ENCODE measurements at regions not wholly inside any gene's neighbourhood (a gene's known extent, or its start where the extent isn't known, plus 50 kb on each side); places are given as distances from the start of the nearest gene placed in this dataset.

- H3K36me3 ChIP-seq, result no peaks in the 10 kb centered on the region
- H3K27me3 ChIP-seq (replicated peaks in 1 of 7), result no peaks in the 10 kb centered on the region
- 70 to 89% (median 85%) methylated on average over 10 to 19 of the region's 19 CpGs for WGBS, 5 donors
- DNase-seq, result no peak
- intact Hi-C loops (cut with DNase I; ENCODE audit: low total_unique reads), result loop anchor here (10.0 kb wide), 1 partner anchor 703 kb away; no protein-coding TSS in a partner anchor
- peaks cover 0 to 6% (median 0%) of the 10 kb centered on the region in 8 donors for H3K9me3 ChIP-seq
- no peak overlapping the region for H3K27ac ChIP-seq
- H3K4me3 ChIP-seq, result no peak overlapping the region
- H3K4me1 ChIP-seq, result peaks cover 0 to 8% (median 2%) of the 10 kb centered on the region in 6 donors
- TF ChIP-seq POLR2AphosphoS5 (IDR thresholded peaks at IDR 0.05) (no peak), CTCF (IDR thresholded peaks at IDR 0.05 in 8 of 11, conservative IDR thresholded peaks at IDR 0.05 in 3 of 11) (no peak), POLR2A (IDR thresholded peaks at IDR 0.05) (no peak)
These were observed 52.6 kb upstream of the RUFY1 start for GRCh38 chr5:179497636-179498340.

- H3K36me3 ChIP-seq, result no peaks in the 10 kb centered on the region
- no peak overlapping the region for H3K27ac ChIP-seq
- no peaks in the 10 kb centered on the region for H3K27me3 ChIP-seq (replicated peaks in 1 of 7)
- no peak for DNase-seq
- WGBS, 5 donors, result 63 to 75% (median 67%) methylated on average over 10 to 11 of the region's 11 CpGs
- peaks cover 0 to 8% (median 2%) of the 10 kb centered on the region in 6 donors for H3K4me1 ChIP-seq
- TF ChIP-seq POLR2AphosphoS5 (IDR thresholded peaks at IDR 0.05), result no peak
- no peak for TF ChIP-seq CTCF (IDR thresholded peaks at IDR 0.05 in 8 of 11, conservative IDR thresholded peaks at IDR 0.05 in 3 of 11)
- TF ChIP-seq POLR2A (IDR thresholded peaks at IDR 0.05), result no peak
- no peak overlapping the region for H3K4me3 ChIP-seq
- H3K9me3 ChIP-seq, result peaks cover 0 to 6% (median 0%) of the 10 kb centered on the region in 8 donors
- intact Hi-C loops (cut with DNase I; ENCODE audit: low total_unique reads), result loop anchor here (2.0 to 10.0 kb wide), 2 partner anchors 329 to 701 kb away; no protein-coding TSS in a partner anchor
These were observed 54.4 kb upstream of the RUFY1 start for GRCh38 chr5:179495906-179496455.

- peak; percentile 23 for DNase-seq
- Histone ChIP-seq H3K4me3 (no peak overlapping the region), H3K27me3 (replicated peaks in 1 of 7) (no peaks in the 10 kb centered on the region), H3K4me1 (peaks cover 0 to 8% (median 2%) of the 10 kb centered on the region in 6 donors), H3K36me3 (no peaks in the 10 kb centered on the region), H3K27ac (no peak overlapping the region), H3K9me3 (no peaks in the 10 kb centered on the region)
- WGBS, 5 donors, result 78 to 90% (median 81%) methylated on average over 12 of the region's 12 CpGs
- intact Hi-C loops (cut with DNase I; ENCODE audit: low total_unique reads), result loop anchor here (2.0 to 10.0 kb wide), 2 partner anchors 328 to 700 kb away; no protein-coding TSS in a partner anchor
- TF ChIP-seq POLR2AphosphoS5 (IDR thresholded peaks at IDR 0.05) (no peak), POLR2A (IDR thresholded peaks at IDR 0.05) (no peak), CTCF (IDR thresholded peaks at IDR 0.05 in 8 of 11, conservative IDR thresholded peaks at IDR 0.05 in 3 of 11) (no peak)
These were observed 55.4 kb upstream of the RUFY1 start for GRCh38 chr5:179494774-179495526.

Data from spleen (tissue), 11 donors.